ENCODE measurements at regions not wholly inside any gene's neighbourhood (a gene's known extent, or its start where the extent isn't known, plus 50 kb on each side); places are given as distances from the start of the nearest gene placed in this dataset.

DNA sequence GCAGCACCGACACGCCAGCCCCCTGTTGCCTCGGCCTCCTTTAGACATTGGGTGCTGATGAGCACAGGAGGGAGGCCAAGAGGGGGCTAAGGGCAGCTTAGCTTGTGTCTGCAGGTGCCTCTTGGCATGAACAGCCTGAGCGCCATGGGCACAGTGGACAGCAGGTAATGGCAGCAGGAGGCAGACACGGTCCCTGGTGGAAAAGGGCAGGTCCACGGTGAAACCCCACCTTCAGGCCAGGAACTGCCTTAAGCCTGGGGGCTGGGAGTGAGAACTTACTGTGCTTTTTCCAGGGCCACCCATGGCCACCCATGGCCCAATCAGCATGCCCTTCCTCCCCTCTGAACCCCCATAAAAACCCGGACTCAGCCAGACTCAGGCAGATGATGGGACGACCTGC is 633.4 kb upstream of the TMEFF2 start:
- TF ChIP-seq, protein P1, sequence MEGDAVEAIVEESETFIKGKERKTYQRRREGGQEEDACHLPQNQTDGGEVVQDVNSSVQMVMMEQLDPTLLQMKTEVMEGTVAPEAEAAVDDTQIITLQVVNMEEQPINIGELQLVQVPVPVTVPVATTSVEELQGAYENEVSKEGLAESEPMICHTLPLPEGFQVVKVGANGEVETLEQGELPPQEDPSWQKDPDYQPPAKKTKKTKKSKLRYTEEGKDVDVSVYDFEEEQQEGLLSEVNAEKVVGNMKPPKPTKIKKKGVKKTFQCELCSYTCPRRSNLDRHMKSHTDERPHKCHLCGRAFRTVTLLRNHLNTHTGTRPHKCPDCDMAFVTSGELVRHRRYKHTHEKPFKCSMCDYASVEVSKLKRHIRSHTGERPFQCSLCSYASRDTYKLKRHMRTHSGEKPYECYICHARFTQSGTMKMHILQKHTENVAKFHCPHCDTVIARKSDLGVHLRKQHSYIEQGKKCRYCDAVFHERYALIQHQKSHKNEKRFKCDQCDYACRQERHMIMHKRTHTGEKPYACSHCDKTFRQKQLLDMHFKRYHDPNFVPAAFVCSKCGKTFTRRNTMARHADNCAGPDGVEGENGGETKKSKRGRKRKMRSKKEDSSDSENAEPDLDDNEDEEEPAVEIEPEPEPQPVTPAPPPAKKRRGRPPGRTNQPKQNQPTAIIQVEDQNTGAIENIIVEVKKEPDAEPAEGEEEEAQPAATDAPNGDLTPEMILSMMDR (IDR thresholded peaks at IDR 0.05; ENCODE audit: insufficient read depth, low read depth, low read length) = no peak
- DNase-seq (ENCODE audit: low read depth) = no peak
- H3K4me3 ChIP-seq (ENCODE audit: low read depth, low read length) = no peak overlapping the region

- no peak for DNase-seq (ENCODE audit: low read depth)
- no peak overlapping the region for H3K4me3 ChIP-seq (ENCODE audit: low read depth, low read length)
- TF ChIP-seq, protein P1 (IDR thresholded peaks at IDR 0.05; ENCODE audit: insufficient read depth, low read depth, low read length) = no peak
Observed at GRCh38 chr2:192827735-192828134, 633.0 kb upstream of the TMEFF2 start.

- H3K4me3 ChIP-seq (ENCODE audit: low read depth, low read length) = no peak overlapping the region
- TF ChIP-seq, protein P1 (IDR thresholded peaks at IDR 0.05; ENCODE audit: insufficient read depth, low read depth, low read length) = no peak
- no peak for DNase-seq (ENCODE audit: low read depth)
Observed at GRCh38 chr2:192814376-192814775, 619.6 kb upstream of the TMEFF2 start.

- no peak for DNase-seq (ENCODE audit: low read depth)
- H3K4me3 ChIP-seq (ENCODE audit: low read depth, low read length) = no peak overlapping the region
- TF ChIP-seq, protein P1 (IDR thresholded peaks at IDR 0.05; ENCODE audit: insufficient read depth, low read depth, low read length) = no peak
Observed at GRCh38 chr2:192813341-192813740, 618.6 kb upstream of the TMEFF2 start.

DNA sequence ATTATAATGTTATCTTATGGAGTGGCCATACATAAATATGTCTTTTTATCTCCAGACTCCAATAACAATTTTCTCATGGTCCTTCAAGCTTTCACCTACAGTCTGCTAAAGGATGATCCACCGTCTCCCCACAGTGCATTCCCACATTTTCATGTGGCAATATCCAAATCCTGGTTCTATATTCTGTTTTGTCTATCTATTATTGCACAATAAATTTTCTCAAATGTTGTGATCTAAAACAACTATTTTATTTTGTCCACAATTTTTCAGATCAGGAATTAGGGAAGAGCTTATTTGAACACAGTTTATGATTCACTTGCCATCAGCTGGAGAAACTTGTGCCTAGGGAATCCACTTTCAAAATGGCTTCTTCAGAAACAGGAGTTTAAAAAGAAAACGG is 614.4 kb upstream of the TMEFF2 start:
- no peak overlapping the region for H3K4me3 ChIP-seq (ENCODE audit: low read depth, low read length)
- TF ChIP-seq, protein P1 (IDR thresholded peaks at IDR 0.05; ENCODE audit: insufficient read depth, low read depth, low read length) = no peak
- no peak for DNase-seq (ENCODE audit: low read depth)

GRCh38 chr2:192783643-192784042 is 588.9 kb upstream of the TMEFF2 start:
- DNase-seq (ENCODE audit: low read depth) = no peak
- TF ChIP-seq, protein P1 (IDR thresholded peaks at IDR 0.05; ENCODE audit: insufficient read depth, low read depth, low read length) = no peak
- no peak overlapping the region for H3K4me3 ChIP-seq (ENCODE audit: low read depth, low read length)

- H3K4me3 ChIP-seq (ENCODE audit: low read depth, low read length) = no peak overlapping the region
- no peak for DNase-seq (ENCODE audit: low read depth)
- TF ChIP-seq, protein P1 (IDR thresholded peaks at IDR 0.05; ENCODE audit: insufficient read depth, low read depth, low read length) = no peak
Observed at GRCh38 chr2:192775459-192776262, 580.9 kb upstream of the TMEFF2 start.

Measured in fibroblast of villous mesenchyme (primary cell).